Neural cell (in vitro differentiated cells): ENCODE measurements at regions not wholly inside any gene's neighbourhood (a gene's known extent, or its start where the extent isn't known, plus 50 kb on each side); places are given as distances from the start of the nearest gene placed in this dataset.

Source experiments
- CTCF ChIP-seq: fragments of 450-650 bp; IDR thresholded peaks from 2 replicates; pipeline ENCODE4 v1.5.1; 2014; ENCODE audit warnings: antibody characterized with exemption, mild to moderate bottlenecking, moderate library complexity; ENCODE audit not compliant: poor library complexity, severe bottlenecking
- EP300 ChIP-seq: fragments of 450-650 bp; conservative IDR thresholded peaks from 2 replicates; pipeline ENCODE4 v1.6.1; 2014; ENCODE audit warnings: antibody characterized with exemption, mild to moderate bottlenecking, moderate library complexity; ENCODE audit not compliant: poor library complexity, severe bottlenecking
- EZH2 ChIP-seq: fragments of 200-600, 300-800 bp; shearing (Covaris generic), sonication (generic); IDR thresholded peaks from 2 replicates; pipeline ENCODE4 v1.6.1; 2014; ENCODE audit warnings: antibody characterized with exemption, low read length, borderline replicate concordance, mild to moderate bottlenecking; ENCODE audit not compliant: insufficient read depth, poor library complexity, severe bottlenecking
- MXI1 ChIP-seq: fragments of 450-650 bp; conservative IDR thresholded peaks from 2 replicates; pipeline ENCODE4 v1.6.1; 2014; ENCODE audit warnings: antibody characterized with exemption, mild to moderate bottlenecking; ENCODE audit not compliant: poor library complexity, severe bottlenecking
- POLR2AphosphoS5 ChIP-seq: IDR thresholded peaks from 2 replicates; pipeline ENCODE4 v1.6.1; 2012
- RAD21 ChIP-seq: fragments of 450-650 bp; conservative IDR thresholded peaks from 2 replicates; pipeline ENCODE4 v1.6.1; 2014; ENCODE audit warnings: antibody characterized with exemption, mild to moderate bottlenecking, moderate library complexity
- REST ChIP-seq: IDR thresholded peaks from 2 replicates; pipeline ENCODE4 v1.6.1; 2012; ENCODE audit warnings: borderline replicate concordance
- SMC3 ChIP-seq: fragments of 450-650 bp; conservative IDR thresholded peaks from 2 replicates; pipeline ENCODE4 v1.6.1; 2014; ENCODE audit warnings: antibody characterized with exemption, mild to moderate bottlenecking, moderate library complexity; ENCODE audit not compliant: poor library complexity
- TAF1 ChIP-seq: IDR thresholded peaks from 2 replicates; pipeline ENCODE4 v1.6.1; 2012; ENCODE audit warnings: low read depth

GRCh38 chr4:34824515-34824914, 1419.8 kb downstream of the ARAP2 start:
- TF ChIP-seq TAF1: no peak
- no peak for TF ChIP-seq CTCF
- TF ChIP-seq SMC3: no peak
- no peak for TF ChIP-seq POLR2AphosphoS5
- TF ChIP-seq RAD21: no peak
- no peak for TF ChIP-seq EZH2
- no peak for TF ChIP-seq EP300
- no peak for TF ChIP-seq REST
- no peak for TF ChIP-seq MXI1
